GM12878 (cell line): ENCODE measurements at regions not wholly inside any gene's neighbourhood (a gene's known extent, or its start where the extent isn't known, plus 50 kb on each side); places are given as distances from the start of the nearest gene placed in this dataset.

Experiments used
- CTCF ChIP-seq, 3 experiments: IDR thresholded peaks in 2 of 3; conservative IDR thresholded peaks in 1 of 3; 2 replicates each; pipeline ENCODE4 v1.5.1; 2011; ENCODE audit warnings: low read depth in 3 of 3, low read length in 3 of 3, mild to moderate bottlenecking in 3 of 3, control low read depth in 2 of 3, moderate library complexity in 2 of 3, inconsistent platforms in 1 of 3, mixed read lengths in 1 of 3; ENCODE audit not compliant: control insufficient read depth in 2 of 3, insufficient read depth in 1 of 3; ENCODE audit errors: extremely low read depth in 1 of 3
- POLR2AphosphoS5 ChIP-seq: IDR thresholded peaks from 2 replicates; pipeline ENCODE4 v1.6.1; 2011; ENCODE audit warnings: mild to moderate bottlenecking, low read length, inconsistent platforms
- SP1 ChIP-seq: IDR thresholded peaks from one replicate; pipeline ENCODE4 v1.6.1; 2011; ENCODE audit warnings: low read depth, low read length
- ZNF384 ChIP-seq: IDR thresholded peaks from 2 replicates; pipeline ENCODE4 v1.6.1; 2012; ENCODE audit warnings: low read depth, mild to moderate bottlenecking, low read length, improper control_type of control experiment, borderline replicate concordance

GRCh38 chr1:81157686-81158085 is 643.0 kb upstream of the ADGRL2 start:
- TF ChIP-seq SP1 (no peak), CTCF (IDR thresholded peaks at IDR 0.05 in 2 of 3, conservative IDR thresholded peaks at IDR 0.05 in 1 of 3; ENCODE audit: control insufficient read depth in 2 of 3, extremely low read depth in 1 of 3, insufficient read depth in 1 of 3, low read depth in 3 of 3, low read length in 3 of 3) (no peak), ZNF384 (no peak), POLR2AphosphoS5 (no peak)
